ENCODE measurements at regions not wholly inside any gene's neighbourhood (a gene's known extent, or its start where the extent isn't known, plus 50 kb on each side); places are given as distances from the start of the nearest gene placed in this dataset.
"Not testable (repeated sequence)": the region's sequence is repeated elsewhere in the genome, so short reads cannot be mapped to it uniquely, and the experiment has no call there.

DNA sequence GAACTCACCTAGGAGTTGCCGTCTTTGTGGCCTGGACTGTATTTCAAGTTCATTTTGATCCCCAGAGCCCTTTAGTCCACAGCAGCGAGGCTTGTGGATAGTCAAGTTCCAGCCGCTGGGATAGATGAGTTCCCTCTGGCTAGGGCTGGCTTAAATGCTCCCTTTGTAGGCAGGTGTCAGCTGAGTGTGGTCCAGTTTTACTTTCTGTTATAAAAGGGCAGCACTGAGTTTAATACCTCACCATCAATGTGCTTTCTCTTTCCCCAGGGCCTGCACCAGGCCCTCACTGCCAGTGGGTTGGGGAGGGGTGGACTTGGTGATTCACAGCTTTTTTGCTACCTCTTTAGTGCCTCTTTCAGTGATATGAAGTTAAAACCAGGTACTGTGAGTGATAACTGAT, 188.2 kb downstream of the SLCO4C1 start:
- intact Hi-C loops (cut with DNase I; ENCODE audit: low total_unique reads), result no loop called here
- Histone ChIP-seq H3K36me3 (no peaks in the 10 kb centered on the region), H3K4me1 (no peaks in the 10 kb centered on the region), H3K9me3 (no peaks in the 10 kb centered on the region), H3K4me3 (no peak overlapping the region), H3K27me3 (no peaks in the 10 kb centered on the region), H3K27ac (no peak overlapping the region)
- no peak for DNase-seq
- TF ChIP-seq, protein P1, sequence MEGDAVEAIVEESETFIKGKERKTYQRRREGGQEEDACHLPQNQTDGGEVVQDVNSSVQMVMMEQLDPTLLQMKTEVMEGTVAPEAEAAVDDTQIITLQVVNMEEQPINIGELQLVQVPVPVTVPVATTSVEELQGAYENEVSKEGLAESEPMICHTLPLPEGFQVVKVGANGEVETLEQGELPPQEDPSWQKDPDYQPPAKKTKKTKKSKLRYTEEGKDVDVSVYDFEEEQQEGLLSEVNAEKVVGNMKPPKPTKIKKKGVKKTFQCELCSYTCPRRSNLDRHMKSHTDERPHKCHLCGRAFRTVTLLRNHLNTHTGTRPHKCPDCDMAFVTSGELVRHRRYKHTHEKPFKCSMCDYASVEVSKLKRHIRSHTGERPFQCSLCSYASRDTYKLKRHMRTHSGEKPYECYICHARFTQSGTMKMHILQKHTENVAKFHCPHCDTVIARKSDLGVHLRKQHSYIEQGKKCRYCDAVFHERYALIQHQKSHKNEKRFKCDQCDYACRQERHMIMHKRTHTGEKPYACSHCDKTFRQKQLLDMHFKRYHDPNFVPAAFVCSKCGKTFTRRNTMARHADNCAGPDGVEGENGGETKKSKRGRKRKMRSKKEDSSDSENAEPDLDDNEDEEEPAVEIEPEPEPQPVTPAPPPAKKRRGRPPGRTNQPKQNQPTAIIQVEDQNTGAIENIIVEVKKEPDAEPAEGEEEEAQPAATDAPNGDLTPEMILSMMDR (IDR thresholded peaks at IDR 0.05), result no peak
- no peak for TF ChIP-seq POLR2A (IDR thresholded peaks at IDR 0.05)

DNA sequence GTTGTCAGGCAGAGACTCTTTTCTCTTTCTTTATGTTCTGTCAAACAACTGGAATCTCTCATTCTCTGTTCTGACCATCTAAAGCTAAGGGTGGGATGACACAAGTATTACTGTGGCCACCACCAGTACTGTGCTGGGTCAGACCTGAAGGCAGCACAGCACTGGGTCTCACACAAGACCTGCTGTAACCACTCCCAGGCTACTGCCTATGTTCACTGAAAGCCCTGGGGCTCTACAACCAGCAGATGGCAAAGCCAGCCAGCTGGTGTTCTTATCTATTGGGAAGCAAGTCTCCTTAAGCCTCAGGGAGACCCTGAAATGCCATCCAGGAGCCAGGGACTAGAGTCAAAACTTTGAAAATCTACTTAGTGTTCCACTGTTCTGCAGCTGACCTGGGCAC, 189.5 kb downstream of the SLCO4C1 start:
- Histone ChIP-seq H3K4me3 (no peak overlapping the region), H3K9me3 (no peaks in the 10 kb centered on the region), H3K27me3 (no peaks in the 10 kb centered on the region), H3K36me3 (no peaks in the 10 kb centered on the region), H3K4me1 (no peaks in the 10 kb centered on the region), H3K27ac (no peak overlapping the region)
- intact Hi-C loops (cut with DNase I; ENCODE audit: low total_unique reads), result no loop called here
- TF ChIP-seq, protein P1 (IDR thresholded peaks at IDR 0.05), result no peak
- no peak for TF ChIP-seq POLR2A (IDR thresholded peaks at IDR 0.05)
- no peak for DNase-seq

- Histone ChIP-seq H3K4me3 (no peak overlapping the region), H3K36me3 (no peaks in the 10 kb centered on the region), H3K9me3 (no peaks in the 10 kb centered on the region), H3K27ac (no peak overlapping the region), H3K4me1 (no peaks in the 10 kb centered on the region), H3K27me3 (no peaks in the 10 kb centered on the region)
- DNase-seq, result no peak
- TF ChIP-seq POLR2A (IDR thresholded peaks at IDR 0.05), result no peak
- TF ChIP-seq, protein P1 (IDR thresholded peaks at IDR 0.05), result no peak
- intact Hi-C loops (cut with DNase I; ENCODE audit: low total_unique reads), result no loop called here
These were observed 196.2 kb downstream of the SLCO4C1 start for GRCh38 chr5:102099766-102100331.

- H3K27ac ChIP-seq; H3K36me3 ChIP-seq; intact Hi-C loops (cut with DNase I; ENCODE audit: low total_unique reads); H3K27me3 ChIP-seq; DNase-seq; H3K4me3 ChIP-seq; H3K4me1 ChIP-seq; H3K9me3 ChIP-seq: not testable (repeated sequence)
These were observed 197.0 kb downstream of the SLCO4C1 start for GRCh38 chr5:102099083-102099482.

DNA sequence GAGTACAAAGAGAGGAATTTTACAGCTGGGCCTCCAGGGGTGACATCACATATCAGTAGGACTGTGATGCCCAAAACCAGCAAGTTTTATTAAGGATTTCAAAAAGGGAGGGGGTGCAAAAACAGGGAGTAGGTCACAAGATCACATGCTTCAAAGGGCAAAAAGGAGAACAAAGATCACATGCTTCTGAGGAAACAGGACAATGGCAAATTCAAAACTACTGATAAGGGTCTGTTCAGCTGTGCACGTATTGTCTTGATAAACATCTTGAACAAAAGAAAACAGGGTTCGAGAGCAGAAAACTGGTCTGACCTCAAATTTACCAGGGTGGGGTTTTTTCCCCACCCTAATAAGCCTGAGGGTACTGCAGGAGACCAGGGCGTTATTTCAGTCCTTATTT, 197.5 kb downstream of the SLCO4C1 start:
- H3K36me3 ChIP-seq; DNase-seq; intact Hi-C loops (cut with DNase I; ENCODE audit: low total_unique reads); H3K4me1 ChIP-seq; H3K9me3 ChIP-seq; H3K4me3 ChIP-seq; H3K27ac ChIP-seq; H3K27me3 ChIP-seq: not testable (repeated sequence)

GRCh38 chr5:102090770-102091169, 205.3 kb downstream of the SLCO4C1 start:
- TF ChIP-seq, protein P1 (IDR thresholded peaks at IDR 0.05), result no peak
- no peak for TF ChIP-seq POLR2A (IDR thresholded peaks at IDR 0.05)
- Histone ChIP-seq H3K9me3 (no peaks in the 10 kb centered on the region), H3K4me1 (no peaks in the 10 kb centered on the region), H3K27ac (no peak overlapping the region), H3K27me3 (no peaks in the 10 kb centered on the region), H3K4me3 (no peak overlapping the region), H3K36me3 (no peaks in the 10 kb centered on the region)
- no peak for DNase-seq
- intact Hi-C loops (cut with DNase I; ENCODE audit: low total_unique reads), result no loop called here

Measured in uterus (tissue), 3 donors.